HEK293 (cell line): ENCODE measurements at regions not wholly inside any gene's neighbourhood (a gene's known extent, or its start where the extent isn't known, plus 50 kb on each side); places are given as distances from the start of the nearest gene placed in this dataset.

ENCODE experiments used
- CTCF ChIA-PET: fragments of 350-600 bp; formaldehyde crosslinking; extraction: SDS; loops from one replicate; lab custom pipeline; 2021; ENCODE audit warnings: antibody characterized with exemption; lab: Yijun Ruan, JAX
- POLR2A ChIA-PET: fragments of 300-600 bp; formaldehyde crosslinking; extraction: SDS; loops from one replicate; lab custom pipeline; 2020; ENCODE audit warnings: antibody characterized with exemption, inconsistent platforms; lab: Yijun Ruan, JAX
- H3K27ac ChIP-seq: fragments of 200-500 bp; sonication (Bioruptor generic); 2 replicates; pipeline ENCODE4 v1.5.1; 2014; ENCODE audit warnings: low read depth, low read length, control low read depth, inconsistent platforms; ENCODE audit errors: extremely low read depth
- H3K36me3 ChIP-seq, 2 experiments: fragments of 200-500 bp in 1 of 2; sonication (Bioruptor generic) in 1 of 2; 1 replicate in 1 of 2; 2 replicates in 1 of 2; pipeline ENCODE4 v1.5.1; 2014 to 2017; ENCODE audit warnings: inconsistent platforms in 2 of 2, low read length in 2 of 2; ENCODE audit not compliant: control insufficient read depth in 2 of 2, insufficient read depth in 1 of 2
- H3K4me1 ChIP-seq: fragments of 200-500 bp; sonication (Bioruptor generic); 2 replicates; pipeline ENCODE4 v1.5.1; 2014; ENCODE audit warnings: mild to moderate bottlenecking, low read length, inconsistent platforms; ENCODE audit not compliant: control insufficient read depth, insufficient read depth
- H3K4me3 ChIP-seq: 2 replicates; pipeline ENCODE4 v1.5.1; 2011; ENCODE audit warnings: low read depth, mild to moderate bottlenecking, control low read depth, low read length, moderate library complexity
- H3K9me3 ChIP-seq: fragments of 200-500 bp; sonication (Bioruptor generic); 2 replicates; pipeline ENCODE4 v1.5.1; 2014; ENCODE audit warnings: low read depth, low read length, inconsistent platforms; ENCODE audit not compliant: control insufficient read depth, insufficient read depth
- ATF2 ChIP-seq: fragments of 450-650 bp; formaldehyde crosslinking; IDR thresholded peaks from 2 replicates; pipeline ENCODE4 v1.5.1; 2016; ENCODE audit warnings: missing biosample characterization, missing genetic modification characterization, low read depth
- CTCF ChIP-seq: fragments of 450-650 bp; formaldehyde crosslinking; IDR thresholded peaks from 2 replicates; pipeline ENCODE4 v1.5.1; 2016; ENCODE audit warnings: missing biosample characterization, missing genetic modification characterization
- KLF10 ChIP-seq: fragments of 450-650 bp; IDR thresholded peaks from 2 replicates; pipeline ENCODE4 v1.5.1; 2018; ENCODE audit warnings: missing biosample characterization, mild to moderate bottlenecking, missing genetic modification characterization
- KLF17 ChIP-seq: fragments of 450-650 bp; formaldehyde crosslinking; IDR thresholded peaks from 2 replicates; pipeline ENCODE4 v1.5.1; 2016; ENCODE audit warnings: missing biosample characterization, missing genetic modification characterization
- SCRT2 ChIP-seq: fragments of 450-650 bp; formaldehyde crosslinking; IDR thresholded peaks from 2 replicates; pipeline ENCODE4 v1.5.1; 2016; ENCODE audit warnings: missing biosample characterization, missing genetic modification characterization
- ZBTB48 ChIP-seq: fragments of 450-650 bp; formaldehyde crosslinking; IDR thresholded peaks from 2 replicates; pipeline ENCODE4 v1.5.1; 2016; ENCODE audit warnings: missing biosample characterization, missing genetic modification characterization
- ZNF132 ChIP-seq: fragments of 450-650 bp; formaldehyde crosslinking; IDR thresholded peaks from 2 replicates; pipeline ENCODE4 v1.5.1; 2017; ENCODE audit warnings: missing biosample characterization, missing genetic modification characterization, borderline replicate concordance
- ZNF221 ChIP-seq: fragments of 450-650 bp; formaldehyde crosslinking; IDR thresholded peaks from 2 replicates; pipeline ENCODE4 v1.5.1; 2017; ENCODE audit warnings: missing biosample characterization, missing genetic modification characterization, borderline replicate concordance
- ZNF362 ChIP-seq: fragments of 450-650 bp; formaldehyde crosslinking; IDR thresholded peaks from 2 replicates; pipeline ENCODE4 v1.5.1; 2016; ENCODE audit warnings: missing biosample characterization, missing genetic modification characterization
- ZNF488 ChIP-seq: fragments of 450-650 bp; formaldehyde crosslinking; IDR thresholded peaks from 2 replicates; pipeline ENCODE4 v1.5.1; 2016; ENCODE audit warnings: missing biosample characterization, missing genetic modification characterization
- ZNF621 ChIP-seq: fragments of 450-650 bp; formaldehyde crosslinking; IDR thresholded peaks from 2 replicates; pipeline ENCODE4 v1.5.1; 2017; ENCODE audit warnings: missing biosample characterization, missing genetic modification characterization
- ZNF645 ChIP-seq: fragments of 450-650 bp; formaldehyde crosslinking; IDR thresholded peaks from 2 replicates; pipeline ENCODE4; 2016; ENCODE audit warnings: missing biosample characterization, missing genetic modification characterization
- ZNF660 ChIP-seq: fragments of 450-650 bp; IDR thresholded peaks from 2 replicates; pipeline ENCODE4 v1.5.1; 2018; ENCODE audit warnings: missing biosample characterization, mild to moderate bottlenecking, missing genetic modification characterization
- ZSCAN4 ChIP-seq: fragments of 450-650 bp; formaldehyde crosslinking; IDR thresholded peaks from 2 replicates; pipeline ENCODE4 v1.5.1; 2017; ENCODE audit warnings: missing biosample characterization, missing genetic modification characterization
- ZSCAN5A ChIP-seq: fragments of 450-650 bp; formaldehyde crosslinking; IDR thresholded peaks from 2 replicates; pipeline ENCODE4 v1.5.1; 2016; ENCODE audit warnings: missing biosample characterization, missing genetic modification characterization

- TF ChIP-seq KLF17 (tag by site-specific recombination) = no peak
- TF ChIP-seq ZNF660 (tag by site-specific recombination) = no peak
- no peak for TF ChIP-seq ZSCAN4 (tag by site-specific recombination)
- TF ChIP-seq ZSCAN5A (tag by site-specific recombination) = no peak
Observed at GRCh38 chr3:176041812-176042211, 1155.5 kb downstream of the TBL1XR1 start (continued).

- POLR2A ChIA-PET = no interaction called here
- H3K4me1 ChIP-seq = no peaks in the 10 kb centered on the region
- no peaks in the 10 kb centered on the region for H3K9me3 ChIP-seq
- H3K4me3 ChIP-seq = no peak overlapping the region
- no peak overlapping the region for H3K27ac ChIP-seq
- CTCF ChIA-PET = no interaction called here
- TF ChIP-seq ZNF221 (tag by site-specific recombination) (no peak), ATF2 (no peak), CTCF (no peak), ZNF488 (tag by site-specific recombination) (no peak), ZBTB48 (tag by site-specific recombination) (no peak), KLF10 (tag by site-specific recombination) (no peak), ZNF132 (tag by site-specific recombination) (no peak), ZNF362 (no peak), ZNF645 (no peak), ZNF621 (no peak), SCRT2 (tag by site-specific recombination) (no peak)
- TF ChIP-seq, all 188 proteins: peak for 0
- no peaks in the 10 kb centered on the region for H3K36me3 ChIP-seq
Observed at GRCh38 chr3:176041185-176041584, 1156.1 kb downstream of the TBL1XR1 start.
